Stimulated activated CD4-positive, alpha-beta T cell treated with anti-CD3 and anti-CD28 coated beads, Interleukin-12 subunit alpha, Interleukin-12 subunit beta, amount 100 ng/mL, for 24 hours (primary cell): ENCODE measurements at regions not wholly inside any gene's neighbourhood (a gene's known extent, or its start where the extent isn't known, plus 50 kb on each side); places are given as distances from the start of the nearest gene placed in this dataset.

Source experiments
- DNase-seq, 2 experiments: peaks; one replicate each; pipeline ENCODE4 v3.0.0-alpha.2; 2020; ENCODE audit warnings: low read depth in 2 of 2

DNA sequence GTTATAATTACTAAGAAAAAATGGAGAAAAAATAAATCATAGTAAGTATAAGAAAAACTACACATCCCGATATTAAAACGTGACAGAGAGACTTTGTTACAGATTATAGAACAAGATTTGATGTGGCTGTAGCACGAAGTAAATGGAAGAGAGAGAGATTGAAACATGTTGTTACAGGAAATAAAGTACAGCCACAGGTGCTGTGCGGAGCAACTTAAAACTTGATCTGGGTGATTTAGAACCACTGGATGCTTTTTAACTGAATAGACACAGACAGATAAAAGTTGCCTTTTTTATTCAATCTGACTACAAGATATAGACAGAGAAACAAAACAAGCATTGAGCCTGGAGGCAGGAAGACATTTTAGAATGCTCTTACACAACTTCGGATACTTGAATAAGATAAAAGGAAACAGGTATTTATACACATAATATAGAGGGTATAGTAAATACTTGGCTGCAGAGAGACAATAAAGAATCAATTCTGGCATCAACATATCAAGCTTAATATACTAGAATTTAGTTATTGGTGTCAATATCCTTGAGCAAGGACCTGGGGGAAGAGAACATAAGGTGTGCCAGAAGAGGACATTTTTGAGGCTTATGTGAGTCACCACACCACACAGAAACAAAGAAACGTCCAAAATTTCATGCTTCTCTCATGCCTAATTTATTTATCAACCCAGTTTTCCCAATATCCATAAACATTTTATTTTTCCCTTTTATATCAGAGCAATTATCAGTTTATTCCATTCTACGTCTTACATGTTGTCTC, 548.5 kb downstream of the SLITRK1 start:
- DNase-seq, result no peak

DNA sequence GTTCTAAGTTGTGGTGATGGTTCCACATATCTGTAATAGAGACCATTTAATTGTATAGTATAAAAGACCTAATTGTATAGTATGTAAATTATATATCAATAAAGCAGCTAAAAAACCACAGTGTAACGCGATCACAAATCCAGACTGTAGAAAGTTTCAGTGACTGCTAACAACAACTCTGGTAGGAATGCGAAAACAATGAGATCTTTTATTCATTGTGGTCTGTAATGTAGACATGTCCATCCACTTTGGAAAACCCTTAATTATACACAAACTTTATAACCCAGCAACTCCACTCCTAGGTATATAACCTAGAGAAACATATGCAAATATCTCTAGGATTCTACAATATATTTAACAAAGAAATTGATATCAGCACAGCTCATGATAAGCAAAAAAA, 549.5 kb downstream of the SLITRK1 start:
- DNase-seq, result no peak

DNA sequence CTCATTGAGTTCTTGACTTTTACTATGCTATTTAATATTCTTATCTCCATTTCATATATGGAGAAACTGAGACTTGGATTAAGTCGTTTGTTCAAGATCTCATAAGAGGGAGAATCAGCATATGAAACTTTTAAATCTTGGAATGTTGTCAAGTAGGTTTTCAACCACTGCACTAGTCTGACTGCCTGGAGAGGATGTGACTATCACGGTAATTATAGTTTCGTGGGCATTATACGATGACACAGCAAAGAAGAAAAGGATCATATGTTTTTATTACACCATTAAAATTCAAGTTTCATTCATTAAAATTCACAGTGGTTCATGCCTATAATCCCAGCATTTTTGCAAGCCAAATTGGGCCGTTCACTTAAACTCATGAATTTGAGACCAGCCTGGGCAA, 555.2 kb downstream of the SLITRK1 start:
- no peak for DNase-seq

DNA sequence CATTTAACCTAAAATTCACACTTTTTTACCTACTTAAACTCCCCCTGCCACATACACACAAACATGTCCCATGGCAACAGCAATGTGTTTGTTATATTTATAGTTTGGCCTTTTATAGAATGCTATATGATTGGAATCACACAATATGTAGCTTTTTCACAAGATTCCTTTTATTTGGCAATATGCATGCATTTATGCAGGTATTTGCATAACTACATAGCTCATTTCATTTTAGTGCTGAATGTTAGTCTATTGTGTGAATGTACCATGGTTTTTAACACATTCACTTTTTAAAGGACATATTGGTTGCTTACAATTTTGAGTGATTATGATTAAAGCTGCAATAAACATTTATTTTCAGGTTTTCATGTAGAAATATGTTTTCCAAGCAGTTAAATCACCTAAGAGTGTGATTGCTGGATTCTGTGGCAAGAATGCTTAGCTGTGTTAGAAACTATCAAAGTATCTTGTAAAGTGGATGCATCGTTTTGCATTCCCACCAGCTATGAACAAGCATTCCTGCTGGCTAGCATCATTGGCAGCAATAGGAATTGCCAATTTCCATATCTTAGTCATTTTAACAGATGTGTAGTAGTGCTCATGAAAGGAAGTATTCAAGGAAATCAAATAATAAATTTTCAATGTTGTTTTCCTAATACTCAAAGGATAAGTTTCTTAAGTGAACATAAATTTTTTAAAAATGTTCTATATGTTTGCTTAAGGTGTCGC, 557.0 kb downstream of the SLITRK1 start:
- no peak for DNase-seq

DNA sequence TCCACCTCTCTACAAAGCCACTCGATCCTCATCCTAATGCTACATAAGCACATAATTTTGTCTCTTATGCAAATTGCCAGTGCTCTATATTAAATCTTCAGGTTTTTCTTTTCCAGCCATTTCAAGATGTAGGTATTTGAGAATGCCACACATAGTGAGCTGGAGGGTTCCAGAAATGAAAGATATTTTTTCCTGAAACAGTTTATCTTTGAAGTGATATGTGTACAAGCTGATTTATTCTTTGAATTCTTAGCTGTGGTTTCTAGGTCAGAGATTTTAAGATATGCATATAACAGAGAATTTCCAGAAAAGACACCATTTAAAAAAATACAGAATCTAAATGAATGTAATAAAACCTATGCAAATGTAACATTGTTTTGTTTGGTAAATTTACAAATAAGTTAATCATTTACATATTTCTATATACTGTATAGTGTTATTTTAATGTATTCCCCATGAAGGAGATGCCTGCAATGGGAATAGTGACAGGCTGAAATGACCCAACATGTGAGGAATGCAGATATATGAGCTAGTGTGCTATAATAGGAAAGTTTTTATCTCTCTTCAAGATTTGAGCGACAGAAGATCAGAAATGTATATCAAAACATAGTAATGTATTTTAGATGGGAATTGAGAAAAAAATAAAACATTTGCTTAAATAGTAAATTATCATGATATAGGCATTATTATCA, 570.2 kb downstream of the SLITRK1 start:
- no peak for DNase-seq

DNA sequence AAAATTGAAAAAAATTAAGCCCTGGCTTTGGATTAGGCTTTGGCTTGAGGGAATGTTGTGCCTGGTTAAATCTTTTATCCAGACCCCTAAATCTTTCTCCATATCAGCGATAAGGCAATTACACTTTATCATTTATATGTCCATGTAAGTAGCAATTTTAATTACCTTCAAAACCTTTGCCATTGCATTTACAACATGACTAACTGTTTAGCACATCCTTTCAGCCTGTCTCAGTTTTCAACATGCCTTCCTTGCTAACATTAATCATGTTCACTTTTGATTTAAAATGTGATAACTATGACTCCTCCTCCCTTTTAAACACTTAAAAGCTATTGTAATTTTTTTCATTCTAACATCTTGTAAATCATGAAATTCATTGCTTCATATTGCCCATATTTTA, 583.7 kb downstream of the SLITRK1 start:
- DNase-seq, result no peak

DNA sequence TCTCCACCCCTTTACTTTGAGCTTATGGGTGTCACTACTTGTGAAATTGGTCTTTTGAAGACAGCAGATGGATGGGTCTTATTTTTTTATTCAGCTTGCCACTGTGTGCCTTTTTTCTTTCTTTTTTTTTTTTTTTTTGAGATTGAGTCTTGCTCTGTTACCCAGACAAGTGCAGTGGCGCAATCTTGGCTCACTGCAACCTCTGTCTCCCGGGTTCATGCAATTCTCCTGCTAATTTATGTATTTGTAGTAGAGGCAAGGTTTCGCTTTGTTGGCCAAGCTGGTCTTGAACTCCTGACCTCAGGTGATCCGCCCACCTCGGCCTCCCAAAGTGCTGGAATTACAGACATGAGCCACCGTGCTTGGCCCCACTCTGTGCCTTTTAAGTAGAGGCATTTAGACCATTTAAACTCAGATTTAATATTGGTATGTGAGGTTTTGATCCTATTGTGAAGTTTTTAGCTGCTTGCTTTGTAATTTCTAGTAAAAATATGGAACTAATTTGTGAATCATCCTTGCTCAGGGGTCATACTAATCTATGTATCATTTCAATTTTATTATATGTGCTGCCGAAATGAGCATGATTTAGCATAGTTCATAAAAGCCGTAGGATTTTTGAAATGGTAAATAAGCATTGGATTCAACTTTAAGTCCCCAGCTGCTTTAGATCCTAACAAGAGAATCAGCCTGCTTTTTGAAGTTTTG, 584.5 kb downstream of the SLITRK1 start:
- no peak for DNase-seq

DNA sequence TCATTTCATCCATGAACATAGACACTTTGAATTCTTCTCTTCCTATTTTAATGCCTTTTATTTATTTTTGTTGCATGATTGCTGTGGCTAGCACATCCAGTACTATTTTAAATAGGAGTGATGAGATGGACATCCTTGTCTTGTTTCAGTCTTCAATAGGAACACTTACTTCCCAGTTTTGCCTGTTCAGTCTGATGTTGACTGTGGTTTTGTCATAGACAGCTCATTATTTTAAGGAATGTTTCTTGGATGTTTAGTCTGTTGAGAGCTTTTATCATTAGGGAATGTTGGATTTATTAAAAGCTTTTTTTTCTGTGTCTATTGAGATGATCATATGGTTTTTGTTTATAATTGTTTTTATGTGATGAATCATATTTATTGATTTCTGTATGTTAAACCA, 586.6 kb downstream of the SLITRK1 start:
- DNase-seq, result no peak

DNA sequence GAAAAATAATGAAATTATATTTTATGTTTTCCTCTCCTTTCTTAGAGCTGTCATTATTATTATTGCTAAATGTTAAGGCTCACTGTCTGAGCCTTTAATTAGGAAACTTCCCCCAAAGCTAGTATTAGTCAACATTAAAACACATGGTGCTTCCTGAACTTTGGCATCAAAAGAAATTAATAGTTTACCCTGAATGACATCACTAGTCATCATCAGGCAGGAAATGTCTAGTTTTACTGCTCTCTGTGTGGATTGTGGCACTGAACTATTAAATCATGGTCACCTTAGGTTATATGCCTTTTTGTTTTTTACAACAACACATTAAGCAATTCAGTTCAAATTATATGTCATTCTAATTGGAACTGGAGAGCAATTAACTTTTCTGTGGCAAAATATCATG, 595.5 kb downstream of the SLITRK1 start:
- DNase-seq, result no peak

DNA sequence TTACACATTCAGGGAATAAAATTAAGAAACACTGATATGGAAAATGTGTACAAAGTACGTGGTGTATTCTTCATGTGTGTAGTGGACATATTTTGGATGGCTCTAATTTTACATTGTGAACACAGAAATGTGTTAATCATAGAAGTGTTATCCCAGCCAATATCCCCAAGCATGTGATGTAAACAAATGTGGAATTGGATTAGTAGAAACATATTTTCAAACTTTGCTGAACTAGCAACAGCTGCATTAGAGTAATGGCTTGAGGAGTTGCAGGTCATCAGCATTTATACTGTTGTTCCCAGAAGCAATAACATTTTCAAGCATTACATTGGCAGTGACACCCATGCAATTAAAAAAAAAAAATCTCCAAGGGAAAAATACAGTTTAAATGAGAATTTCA, 600.6 kb downstream of the SLITRK1 start:
- no peak for DNase-seq

DNA sequence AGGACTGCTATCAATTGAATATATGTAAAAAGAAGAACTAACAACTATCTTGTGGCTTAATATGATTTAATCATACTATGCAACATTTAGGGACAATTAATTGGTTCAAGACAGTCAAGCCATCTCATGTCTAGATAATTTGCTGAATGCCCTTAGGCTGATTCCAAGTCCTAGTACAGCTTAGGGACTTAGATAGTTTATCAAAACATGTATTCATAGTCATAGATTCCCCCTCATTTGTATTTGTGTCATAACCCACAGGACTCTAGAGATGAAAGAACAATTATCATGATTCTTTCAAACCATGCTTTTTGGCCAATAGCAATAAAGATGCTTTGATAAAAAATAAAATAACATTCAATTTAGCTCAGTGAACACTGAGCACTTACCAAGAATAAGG, 607.6 kb downstream of the SLITRK1 start:
- no peak for DNase-seq

DNA sequence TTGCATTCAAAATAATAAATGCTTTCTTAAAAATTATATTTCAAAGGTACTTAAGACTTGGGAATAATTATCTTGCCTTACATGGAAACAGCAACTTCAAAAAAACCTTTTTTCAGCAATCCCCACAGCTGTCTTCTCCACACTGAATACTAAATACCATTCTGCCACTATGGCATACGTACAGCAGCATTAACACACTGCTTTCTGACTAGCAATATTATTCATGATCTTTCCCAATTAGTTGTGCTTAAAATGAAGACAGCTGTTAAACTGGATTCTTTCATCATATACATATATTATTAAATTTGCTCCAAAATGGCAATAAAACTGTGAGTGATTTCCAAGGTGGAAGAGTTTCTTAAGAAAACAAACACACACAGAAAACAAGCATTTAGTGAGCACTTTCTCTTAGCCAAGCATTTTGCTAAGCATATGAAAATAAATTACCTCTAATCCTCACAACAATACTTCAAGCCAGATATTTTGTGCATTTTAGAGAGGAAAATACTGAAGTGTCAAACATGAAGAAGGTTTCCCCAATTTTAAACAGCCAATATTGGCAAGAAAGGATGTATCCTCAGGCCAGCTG, 609.5 kb downstream of the SLITRK1 start:
- no peak for DNase-seq

DNA sequence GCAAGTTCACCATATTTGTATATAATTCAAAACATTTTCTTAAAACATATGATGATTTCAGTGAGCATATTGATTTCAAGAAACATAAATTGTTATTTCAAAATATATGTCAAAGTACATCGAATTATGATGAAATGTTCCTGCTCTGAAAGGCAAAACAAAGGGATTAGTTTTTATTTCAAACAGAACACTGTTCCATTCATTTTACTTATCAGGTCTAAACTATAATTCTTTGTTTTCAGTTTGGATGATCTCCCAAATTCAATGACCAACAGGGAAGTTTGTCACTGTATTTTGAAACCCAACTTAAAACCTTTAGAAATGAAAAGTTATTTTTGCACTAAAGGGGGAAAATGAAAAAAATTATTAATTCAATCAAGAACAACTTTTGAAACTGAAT, 610.2 kb downstream of the SLITRK1 start:
- no peak for DNase-seq

DNA sequence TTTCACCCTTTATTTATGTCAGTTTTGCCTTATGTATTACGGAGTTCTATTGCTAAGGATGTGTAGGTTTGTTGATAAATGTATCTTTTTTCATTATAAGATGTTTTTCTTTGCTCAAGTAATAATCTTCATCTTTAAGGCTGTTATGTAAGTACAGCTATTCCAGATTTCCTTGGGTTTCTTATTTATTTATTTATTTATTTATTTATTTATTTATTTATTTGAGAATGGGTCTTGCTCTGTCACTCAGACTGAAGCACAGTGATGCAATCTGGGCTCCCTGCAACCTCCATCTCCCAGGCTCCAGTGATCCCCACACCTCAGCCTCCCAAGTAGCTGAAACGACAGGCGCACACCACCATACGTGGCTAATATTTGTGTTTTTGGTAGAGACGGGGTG, 617.0 kb downstream of the SLITRK1 start:
- no peak for DNase-seq

DNA sequence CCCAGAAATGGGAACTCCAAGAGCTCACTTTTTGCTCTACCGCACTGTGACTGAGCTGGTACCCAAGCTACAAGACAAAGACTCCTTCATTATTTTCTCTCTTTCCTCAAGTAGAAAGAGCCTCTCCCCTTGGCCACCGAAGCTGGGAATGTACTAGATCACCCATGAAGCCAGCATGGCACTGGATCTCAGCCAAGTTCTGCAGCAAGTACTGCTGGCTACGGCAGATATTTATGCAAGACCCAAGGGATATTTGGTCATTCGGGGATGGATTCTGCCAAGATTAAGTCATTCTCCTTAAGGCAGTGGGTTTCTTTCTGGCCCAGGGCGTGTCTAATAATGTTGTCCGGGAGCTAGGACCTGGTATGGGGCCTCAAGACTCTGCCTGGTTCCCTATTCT, 633.5 kb downstream of the SLITRK1 start:
- no peak for DNase-seq

DNA sequence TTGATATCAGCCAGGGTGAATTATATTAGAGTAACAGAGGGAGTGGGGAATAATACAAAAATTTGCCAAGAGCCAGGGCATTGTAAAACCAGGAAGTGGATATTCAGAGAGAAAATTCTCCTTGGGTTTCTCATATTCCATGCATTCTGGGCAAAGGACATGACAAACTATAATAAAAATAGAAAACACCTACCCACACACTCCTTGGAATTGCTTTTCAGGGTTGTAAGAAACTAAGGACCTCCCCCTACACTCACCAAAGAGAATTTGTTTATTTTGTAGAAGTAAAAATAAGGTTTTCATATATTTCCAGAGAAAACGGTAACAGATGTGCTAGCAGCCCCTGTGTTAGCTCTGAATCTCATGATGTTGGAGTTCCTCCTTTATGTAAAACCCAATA, 649.6 kb downstream of the SLITRK1 start:
- no peak for DNase-seq

DNA sequence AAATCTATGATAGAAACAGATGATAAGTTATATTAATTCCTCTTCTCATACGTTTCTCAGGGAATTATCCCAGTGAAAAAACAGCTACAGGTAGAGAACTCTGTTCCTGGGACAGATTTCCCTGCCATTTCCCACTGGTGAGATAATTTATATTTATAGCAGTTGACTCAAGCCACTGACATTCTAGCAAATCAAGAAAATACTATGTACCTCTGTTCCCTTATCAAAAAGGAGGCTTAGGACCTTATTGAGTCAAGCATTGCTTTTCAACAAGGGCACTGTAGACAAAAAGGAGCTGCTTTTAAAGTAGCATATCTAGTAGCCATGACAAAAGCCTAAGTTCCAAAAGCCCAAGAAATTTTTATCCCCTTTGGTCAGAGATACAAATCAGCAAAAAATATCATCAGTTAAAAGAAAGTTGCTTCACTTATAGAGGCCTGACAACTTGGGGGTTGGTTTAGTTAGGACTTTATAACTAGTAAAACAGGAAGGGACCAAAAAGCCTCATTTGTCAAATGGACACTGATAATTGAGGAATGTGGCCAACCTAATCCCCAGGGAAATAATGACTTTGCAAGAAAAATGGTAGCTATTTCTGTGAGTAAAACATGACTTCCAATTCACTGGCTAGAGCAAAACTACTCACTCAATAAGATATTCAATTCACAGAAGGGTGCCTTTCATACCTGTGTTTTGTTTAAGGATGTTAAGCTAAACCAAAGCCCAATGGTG, 652.5 kb downstream of the SLITRK1 start:
- no peak for DNase-seq

DNA sequence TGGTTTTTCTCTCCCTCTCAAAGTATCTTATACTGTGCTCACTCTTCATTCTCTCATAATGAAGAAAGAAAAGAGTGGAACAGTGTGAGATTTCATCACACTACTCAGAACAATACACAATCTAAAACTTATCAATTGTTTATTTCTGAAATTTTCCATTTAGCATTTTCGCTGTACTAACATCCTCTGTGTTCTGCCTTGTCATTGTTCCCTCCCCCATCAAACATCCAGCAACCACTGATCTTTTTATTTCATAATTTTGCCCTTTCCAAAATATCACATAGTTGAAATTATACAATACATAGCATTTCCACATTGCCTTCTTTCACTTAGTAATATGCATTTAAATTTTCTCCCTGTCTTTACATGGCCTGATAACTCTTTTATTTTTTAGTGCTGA, 658.7 kb downstream of the SLITRK1 start:
- DNase-seq, result no peak

DNA sequence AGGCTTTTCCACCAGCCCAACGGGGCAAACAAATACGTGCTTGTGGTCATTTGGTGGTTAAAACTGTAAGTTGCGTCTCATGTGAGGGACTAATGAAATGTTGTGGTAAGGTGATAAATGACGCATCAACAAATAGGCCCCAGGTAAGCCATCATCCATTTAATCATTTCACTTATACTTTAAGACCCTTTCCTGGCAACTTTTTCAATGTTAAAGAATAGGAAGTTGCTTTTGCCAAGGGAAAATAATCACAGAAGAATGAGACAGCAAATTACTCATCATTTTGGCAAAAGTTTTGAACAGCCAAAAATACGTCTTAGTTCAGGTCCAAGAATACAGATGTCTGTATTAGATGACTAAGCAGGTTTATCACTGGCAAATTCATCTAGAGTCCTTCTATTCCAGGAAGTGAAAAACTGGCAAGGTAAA, 660.4 kb downstream of the SLITRK1 start:
- DNase-seq, result no peak

DNA sequence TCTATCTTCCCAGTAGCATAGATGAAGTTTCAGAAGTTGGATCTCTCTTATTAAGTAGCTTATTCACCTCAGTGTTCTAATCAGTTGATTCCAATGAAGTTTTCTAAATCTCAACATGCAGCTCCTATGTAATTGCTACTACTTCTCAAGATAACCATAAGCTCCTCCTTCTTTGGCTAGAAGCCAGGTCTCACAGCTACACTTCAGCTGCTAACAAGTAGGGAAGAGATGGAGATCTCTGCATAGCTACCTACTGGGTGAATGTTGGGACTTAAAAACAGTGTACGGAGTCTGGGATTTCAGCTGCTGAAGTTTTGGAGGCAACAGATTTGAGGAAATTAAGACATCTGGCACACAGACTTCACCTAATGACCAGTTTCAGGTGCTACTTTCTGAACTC, 661.0 kb downstream of the SLITRK1 start:
- no peak for DNase-seq

DNA sequence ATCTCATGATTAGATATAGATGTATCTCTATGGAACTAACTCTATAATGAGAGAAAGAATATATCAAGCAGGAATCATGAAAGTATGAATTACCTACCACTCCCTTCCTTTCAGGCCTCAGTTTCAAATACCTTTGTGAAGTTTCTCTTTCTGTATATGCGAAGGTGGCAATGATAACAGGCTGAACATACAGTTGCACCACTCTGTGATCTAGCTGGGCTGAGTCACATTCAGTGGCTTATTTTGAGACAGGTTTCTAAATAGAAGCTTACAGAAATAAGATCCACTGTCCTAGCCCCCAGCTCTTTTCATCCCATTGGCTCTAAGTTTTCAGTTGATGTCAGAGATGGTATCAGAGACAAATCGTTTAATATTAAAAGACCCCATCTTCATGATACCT, 662.0 kb downstream of the SLITRK1 start:
- no peak for DNase-seq
